HG02798 (cell line): ENCODE measurements at regions not wholly inside any gene's neighbourhood (a gene's known extent, or its start where the extent isn't known, plus 50 kb on each side); places are given as distances from the start of the nearest gene placed in this dataset.

ENCODE experiments used
- ATAC-seq: cut with Tn5 transposase; IDR thresholded peaks from one replicate; pipeline ENCODE4 v1.9.1; 2021; ENCODE audit warnings: mild to moderate bottlenecking; ENCODE audit not compliant: unreplicated experiment, poor library complexity

GRCh38 chr7:153503093-153503492, 549.1 kb upstream of the DPP6 start:
- no peak for ATAC-seq

GRCh38 chr7:153504288-153505075, 547.7 kb upstream of the DPP6 start:
- no peak for ATAC-seq

GRCh38 chr7:153507885-153508284, 544.3 kb upstream of the DPP6 start:
- no peak for ATAC-seq

GRCh38 chr7:153509768-153510167, 542.4 kb upstream of the DPP6 start:
- no peak for ATAC-seq

GRCh38 chr7:153510674-153511073, 541.5 kb upstream of the DPP6 start:
- no peak for ATAC-seq

GRCh38 chr7:153514032-153514431, 538.2 kb upstream of the DPP6 start:
- ATAC-seq, result no peak

GRCh38 chr7:153515359-153515758, 536.8 kb upstream of the DPP6 start:
- ATAC-seq, result no peak

- ATAC-seq, result no peak
Measured at GRCh38 chr7:153518201-153518984, 533.8 kb upstream of the DPP6 start.

- ATAC-seq, result no peak
Measured at GRCh38 chr7:153521370-153521769, 530.8 kb upstream of the DPP6 start.

- ATAC-seq, result no peak
Measured at GRCh38 chr7:153522261-153522660, 529.9 kb upstream of the DPP6 start.

GRCh38 chr7:153523320-153524015, 528.7 kb upstream of the DPP6 start:
- no peak for ATAC-seq

- no peak for ATAC-seq
Measured at GRCh38 chr7:153524070-153524601, 528.1 kb upstream of the DPP6 start.

- no peak for ATAC-seq
Measured at GRCh38 chr7:153529100-153529499, 523.1 kb upstream of the DPP6 start.

GRCh38 chr7:153529651-153530165, 522.5 kb upstream of the DPP6 start:
- no peak for ATAC-seq

- no peak for ATAC-seq
Measured at GRCh38 chr7:153530441-153530840, 521.8 kb upstream of the DPP6 start.

GRCh38 chr7:153532326-153532725, 519.9 kb upstream of the DPP6 start:
- ATAC-seq, result no peak

GRCh38 chr7:153537271-153537670, 514.9 kb upstream of the DPP6 start:
- ATAC-seq, result no peak

- ATAC-seq, result no peak
Measured at GRCh38 chr7:153541903-153542302, 510.3 kb upstream of the DPP6 start.

GRCh38 chr7:153543232-153543631, 509.0 kb upstream of the DPP6 start:
- no peak for ATAC-seq

GRCh38 chr7:153550173-153550572, 502.0 kb upstream of the DPP6 start:
- ATAC-seq, result no peak

- ATAC-seq, result no peak
Measured at GRCh38 chr7:153564391-153564790, 487.8 kb upstream of the DPP6 start.
